K562 (cell line): ENCODE measurements at regions not wholly inside any gene's neighbourhood (a gene's known extent, or its start where the extent isn't known, plus 50 kb on each side); places are given as distances from the start of the nearest gene placed in this dataset.

Experiments used
- ATAC-seq: fragments of 200-7000 bp; cut with Tn5 transposase; 3 replicates; pipeline ENCODE4 v1.9.1; 2020; ENCODE audit warnings: moderate library complexity
- BruUV-seq: library from RNA; stranded (reverse); fragments of 400-500 nt; replicated peaks from 2 replicates; lab custom pipeline; 2021; lab: Mats Ljungman, UMichigan
- CTCF ChIA-PET: fragments of 300-600 bp; formaldehyde crosslinking; extraction: SDS; loops from one replicate; lab custom pipeline; 2021; ENCODE audit warnings: low intra/inter-chr PET ratio; lab: Yijun Ruan, JAX
- POLR2A ChIA-PET: fragments of 300-600, 350-650 bp; sonication (Branson Sonifier 250); formaldehyde crosslinking; extraction: SDS; loops from one replicate; lab custom pipeline; 2021; ENCODE audit warnings: antibody characterized with exemption, inconsistent platforms; lab: Yijun Ruan, JAX
- DNase-seq, 4 experiments: peaks; one replicate each; pipeline versions ENCODE4 v3.0.0 to v3.0.0-alpha.2; 2011 to 2018; ENCODE audit warnings: low spot score in 3 of 4, mixed read lengths in 3 of 4; ENCODE audit errors: extremely low read depth in 1 of 4
- FAIRE-seq: peaks from 2 replicates; lab custom pipeline; 2011; peaks lifted over from hg19 to GRCh38; lab: Jason Lieb, UNC
- H2AFZ ChIP-seq: 2 replicates; pipeline ENCODE4 v1.6.0; 2011; ENCODE audit warnings: low read depth, low read length, control low read depth, inconsistent platforms
- H3K27ac ChIP-seq: fragments of 200-600 bp; 3 replicates; pipeline ENCODE4 v1.8.0; 2011; ENCODE audit warnings: low read depth, mild to moderate bottlenecking, control low read depth, inconsistent platforms, low read length, moderate library complexity, mixed read lengths; ENCODE audit errors: extremely low read depth
- H3K27me3 ChIP-seq, 2 experiments: fragments of 300-600 bp in 1 of 2; 2 replicates in 1 of 2; 3 replicates in 1 of 2; pipeline versions ENCODE4 v1.6.0 to v1.8.0; 2011; ENCODE audit warnings: inconsistent platforms in 2 of 2, low read length in 2 of 2, mild to moderate bottlenecking in 1 of 2, mixed read lengths in 1 of 2, moderate library complexity in 1 of 2; ENCODE audit not compliant: control insufficient read depth in 2 of 2, insufficient read depth in 2 of 2
- H3K36me3 ChIP-seq: fragments of 300-600 bp; 3 replicates; pipeline ENCODE4 v1.8.0; 2011; ENCODE audit warnings: mild to moderate bottlenecking, low read length, inconsistent platforms; ENCODE audit not compliant: control insufficient read depth, insufficient read depth
- H3K4me1 ChIP-seq, 2 experiments: fragments of 200-600 bp in 1 of 2; replicated peaks in 1 of 2; 2 replicates in 1 of 2; 3 replicates in 1 of 2; pipeline versions ENCODE4 v1.5.1 to v1.8.0; 2011; ENCODE audit warnings: inconsistent platforms in 2 of 2, low read length in 2 of 2, mild to moderate bottlenecking in 1 of 2, mixed read lengths in 1 of 2, moderate library complexity in 1 of 2; ENCODE audit not compliant: control insufficient read depth in 2 of 2, insufficient read depth in 2 of 2
- H3K4me2 ChIP-seq: 2 replicates; pipeline ENCODE4 v1.6.1; 2011; ENCODE audit warnings: low read length, control low read depth, inconsistent platforms, mixed read lengths; ENCODE audit not compliant: insufficient read depth
- H3K4me3 ChIP-seq: fragments of 200-600 bp; sonication (generic), shearing (Covaris generic); 2 replicates; pipeline ENCODE4 v1.5.1; 2016; ENCODE audit warnings: control low read depth, inconsistent platforms
- H3K79me2 ChIP-seq: fragments of 200-600 bp; 3 replicates; pipeline ENCODE4 v1.8.0; 2011; ENCODE audit warnings: low read length, inconsistent platforms; ENCODE audit not compliant: control insufficient read depth, insufficient read depth
- H3K9ac ChIP-seq, 2 experiments: 2 replicates each; pipeline versions ENCODE4 v1.6.0 to v1.6.1; 2011; ENCODE audit warnings: low read depth in 2 of 2, low read length in 2 of 2, control low read depth in 1 of 2, inconsistent platforms in 1 of 2, mild to moderate bottlenecking in 1 of 2, mixed read lengths in 1 of 2; ENCODE audit not compliant: insufficient read depth in 1 of 2
- H3K9me1 ChIP-seq: one replicate; pipeline ENCODE4 v1.6.0; 2011; ENCODE audit warnings: inconsistent platforms, mild to moderate bottlenecking, low read length, moderate library complexity; ENCODE audit not compliant: control insufficient read depth, insufficient read depth
- H3K9me3 ChIP-seq: replicated peaks from 2 replicates; pipeline ENCODE4 v1.5.1; 2011; ENCODE audit warnings: low read depth, low read length, inconsistent platforms; ENCODE audit not compliant: control insufficient read depth, insufficient read depth
- H4K20me1 ChIP-seq: replicated peaks from 2 replicates; pipeline ENCODE4 v1.6.1; 2011; ENCODE audit warnings: low read length, inconsistent platforms, mixed read lengths; ENCODE audit not compliant: control insufficient read depth, insufficient read depth
- CEBPG ChIP-seq, 3 experiments: fragments of 200-800 bp in 1 of 3; sonication (Bioruptor generic) in 1 of 3; sonication (generic) in 1 of 3; formaldehyde crosslinking in 1 of 3; IDR thresholded peaks in 2 of 3; conservative IDR thresholded peaks in 1 of 3; 2 replicates each; pipeline versions ENCODE4 v1.6.1 to v1.8.0; 2016 to 2022; ENCODE audit warnings: missing compliant biosample characterization in 2 of 3, missing genetic modification characterization in 2 of 3, mild to moderate bottlenecking in 1 of 3, missing genetic modification reagents in 1 of 3
- MEF2A ChIP-seq: IDR thresholded peaks from 2 replicates; pipeline ENCODE4 v1.6.1; 2011; ENCODE audit warnings: low read depth, mild to moderate bottlenecking, low read length, moderate library complexity; ENCODE audit not compliant: control insufficient read depth
- PBX2 ChIP-seq, 2 experiments: IDR thresholded peaks in 1 of 2; conservative IDR thresholded peaks in 1 of 2; 2 replicates each; pipeline ENCODE4 v1.6.1; 2016; ENCODE audit warnings: low read depth in 2 of 2, mild to moderate bottlenecking in 1 of 2, missing compliant biosample characterization in 1 of 2, missing genetic modification characterization in 1 of 2, moderate library complexity in 1 of 2
- in situ Hi-C: fragments of 300-500 bp; cut with MboI; formaldehyde crosslinking; loops from 4 replicates; pipeline ENCODE4 v1.15.0; 2018; ENCODE audit warnings: inconsistent platforms, mixed read lengths
- intact Hi-C: fragments of 100-400 bp; cut with micrococcal nuclease; formaldehyde crosslinking; loops from 2 replicates; pipeline ENCODE4 v1.14.2; 2022

- Histone ChIP-seq H4K20me1 (no peaks in the 10 kb centered on the region), H3K36me3 (no peaks in the 10 kb centered on the region), H3K79me2 (no peaks in the 10 kb centered on the region), H3K4me2 (no peak overlapping the region), H3K4me3 (no peak overlapping the region), H3K9ac (no peak overlapping the region), H3K27me3 (no peaks in the 10 kb centered on the region), H3K4me1 (no peaks in the 10 kb centered on the region), H3K27ac (no peak overlapping the region), H3K9me3 (no peaks in the 10 kb centered on the region), H3K9me1 (no peaks in the 10 kb centered on the region), H2AFZ (no peak overlapping the region)
- no peak for FAIRE-seq
- BruUV-seq: no TSS peak
- ChIA-PET POLR2A (no interaction called here), CTCF (no interaction called here)
- no peak for TF ChIP-seq PBX2 (CRISPR knock-in tag; IDR thresholded peaks at IDR 0.05; ENCODE audit: low read depth)
- TF ChIP-seq PBX2 (tag; conservative IDR thresholded peaks at IDR 0.05; ENCODE audit: low read depth): no peak
- TF ChIP-seq CEBPG (CRISPR knock-in tag; IDR thresholded peaks at IDR 0.05): no peak
- TF ChIP-seq CEBPG (tag; conservative IDR thresholded peaks at IDR 0.05 in 1 of 2, IDR thresholded peaks at IDR 0.05 in 1 of 2): 0 out of 4 replicates have a peak, but pooled peaks of 1 of the 2 experiments have one; percentile 28
- no peak for TF ChIP-seq MEF2A
- in situ Hi-C loops: no loop called here
- intact Hi-C loops: no loop called here
- ATAC-seq: no peak
- no peak for DNase-seq
Observed at GRCh38 chr16:62406387-62406786, 370.1 kb upstream of the CDH8 start.
